ENCODE measurements at regions not wholly inside any gene's neighbourhood (a gene's known extent, or its start where the extent isn't known, plus 50 kb on each side); places are given as distances from the start of the nearest gene placed in this dataset.

DNA sequence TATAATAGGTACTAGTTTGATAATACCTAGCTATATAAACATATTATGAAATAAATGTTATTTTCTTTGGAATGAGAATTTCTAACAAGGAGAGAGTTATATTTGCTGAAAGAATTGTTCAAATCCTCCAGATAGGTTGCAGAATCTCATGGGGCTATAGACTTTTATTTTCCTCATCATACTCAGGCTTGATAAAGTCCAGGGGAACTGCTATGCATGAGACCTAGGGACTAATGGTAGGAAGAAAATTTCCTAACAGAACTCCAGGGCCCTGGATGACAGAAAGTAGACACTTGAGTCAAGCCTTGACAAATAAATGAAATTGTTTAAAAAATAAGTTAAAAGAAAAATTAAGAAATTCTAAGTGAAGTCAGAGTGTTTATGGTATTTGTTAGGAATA is 138.5 kb upstream of the DACH1 start (continued):
- TF ChIP-seq, protein P1, sequence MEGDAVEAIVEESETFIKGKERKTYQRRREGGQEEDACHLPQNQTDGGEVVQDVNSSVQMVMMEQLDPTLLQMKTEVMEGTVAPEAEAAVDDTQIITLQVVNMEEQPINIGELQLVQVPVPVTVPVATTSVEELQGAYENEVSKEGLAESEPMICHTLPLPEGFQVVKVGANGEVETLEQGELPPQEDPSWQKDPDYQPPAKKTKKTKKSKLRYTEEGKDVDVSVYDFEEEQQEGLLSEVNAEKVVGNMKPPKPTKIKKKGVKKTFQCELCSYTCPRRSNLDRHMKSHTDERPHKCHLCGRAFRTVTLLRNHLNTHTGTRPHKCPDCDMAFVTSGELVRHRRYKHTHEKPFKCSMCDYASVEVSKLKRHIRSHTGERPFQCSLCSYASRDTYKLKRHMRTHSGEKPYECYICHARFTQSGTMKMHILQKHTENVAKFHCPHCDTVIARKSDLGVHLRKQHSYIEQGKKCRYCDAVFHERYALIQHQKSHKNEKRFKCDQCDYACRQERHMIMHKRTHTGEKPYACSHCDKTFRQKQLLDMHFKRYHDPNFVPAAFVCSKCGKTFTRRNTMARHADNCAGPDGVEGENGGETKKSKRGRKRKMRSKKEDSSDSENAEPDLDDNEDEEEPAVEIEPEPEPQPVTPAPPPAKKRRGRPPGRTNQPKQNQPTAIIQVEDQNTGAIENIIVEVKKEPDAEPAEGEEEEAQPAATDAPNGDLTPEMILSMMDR (IDR thresholded peaks at IDR 0.05): no peak
- TF ChIP-seq RCOR1 (IDR thresholded peaks at IDR 0.05; ENCODE audit: low read length) (no peak), SMC3 (IDR thresholded peaks at IDR 0.05; ENCODE audit: low read depth, low read length) (no peak), TAF1 (IDR thresholded peaks at IDR 0.05; ENCODE audit: borderline replicate concordance, low read depth, low read length) (no peak), TCF12 (IDR thresholded peaks at IDR 0.05) (no peak), RAD21 (IDR thresholded peaks at IDR 0.05; ENCODE audit: low read length) (no peak)
- TF ChIP-seq, protein P2, sequence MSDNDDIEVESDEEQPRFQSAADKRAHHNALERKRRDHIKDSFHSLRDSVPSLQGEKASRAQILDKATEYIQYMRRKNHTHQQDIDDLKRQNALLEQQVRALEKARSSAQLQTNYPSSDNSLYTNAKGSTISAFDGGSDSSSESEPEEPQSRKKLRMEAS (IDR thresholded peaks at IDR 0.05; ENCODE audit: low read depth): no peak

GRCh38 chr13:72004784-72005374 is 137.9 kb upstream of the DACH1 start:
- Histone ChIP-seq H4K20me1 (ENCODE audit: insufficient read depth) (no peaks in the 10 kb centered on the region), H3K9me3 (0 out of 2 replicates have a peak, but pooled peaks cover 4% of the 10 kb centered on the region), H3K79me2 (ENCODE audit: insufficient read depth) (no peaks in the 10 kb centered on the region), H3K9me2 (no peaks in the 10 kb centered on the region; the same call in 1 of the 2 replicates), H3F3A (replicated peaks; ENCODE audit: insufficient read depth) (no peaks in the 10 kb centered on the region), H3K27me3 (ENCODE audit: insufficient read depth) (no peaks in the 10 kb centered on the region), H3K4me1 (ENCODE audit: control insufficient read depth in 1 of 2, insufficient read depth in 2 of 2, low read depth in 1 of 2, low read length in 1 of 2) (no peaks in the 10 kb centered on the region), H2AFZ (ENCODE audit: low read depth) (peak overlapping the region; percentile 7; the same call in 1 of the 2 replicates), H3K4me2 (no peak overlapping the region), H3K4me3 (ENCODE audit: low read depth in 2 of 2, low read length in 1 of 2) (no peak overlapping the region), H3K27ac (ENCODE audit: low read depth in 2 of 2, low read length in 1 of 2) (no peak overlapping the region), H3K9ac (no peak overlapping the region), H3K36me3 (replicated peaks in 1 of 2; ENCODE audit: control insufficient read depth in 1 of 2, insufficient read depth in 2 of 2, low read length in 1 of 2) (no peaks in the 10 kb centered on the region)
- no peak for DNase-seq
- ChIA-PET CTCF (interaction anchor here (1.1 kb wide), 1 partner anchor 33 kb away, joined by 3 read pairs; no protein-coding TSS in a partner anchor), POLR2A (no interaction called here)
- no peak for TF ChIP-seq ZBTB33 (IDR thresholded peaks at IDR 0.05; ENCODE audit: borderline replicate concordance, low read depth)
- no peak for TF ChIP-seq ELF1 (IDR thresholded peaks at IDR 0.05)
- TF ChIP-seq EZH2phosphoT487 (IDR thresholded peaks at IDR 0.05; ENCODE audit: borderline replicate concordance, low read depth): no peak
- no peak for TF ChIP-seq FOXJ3 (CRISPR knock-in tag; IDR thresholded peaks at IDR 0.05)
- no peak for TF ChIP-seq REST (IDR thresholded peaks at IDR 0.05; ENCODE audit: low read depth, low read length)
- TF ChIP-seq FOXM1 (IDR thresholded peaks at IDR 0.05; ENCODE audit: low read depth): no peak
- TF ChIP-seq IRF3 (IDR thresholded peaks at IDR 0.05; ENCODE audit: low read depth, low read length): no peak
- no peak for TF ChIP-seq TEAD4 (IDR thresholded peaks at IDR 0.05; ENCODE audit: borderline replicate concordance, insufficient read depth)
- no peak for TF ChIP-seq CHD2 (IDR thresholded peaks at IDR 0.05; ENCODE audit: low read length, partially characterized antibody)
- TF ChIP-seq RCOR1 (IDR thresholded peaks at IDR 0.05; ENCODE audit: low read length): no peak
- TF ChIP-seq NRF1 (IDR thresholded peaks at IDR 0.05; ENCODE audit: low read depth, low read length): no peak
- TF ChIP-seq RAD21 (IDR thresholded peaks at IDR 0.05; ENCODE audit: low read length): no peak
- no peak for TF ChIP-seq EP300 (IDR thresholded peaks at IDR 0.05; ENCODE audit: borderline replicate concordance in 1 of 2, low read depth in 1 of 2, low read length in 1 of 2)
- no peak for TF ChIP-seq NFIC (IDR thresholded peaks at IDR 0.05; ENCODE audit: borderline replicate concordance)
- TF ChIP-seq POLR2AphosphoS5 (IDR thresholded peaks at IDR 0.05; ENCODE audit: low read depth, low read length): no peak
- TF ChIP-seq MEF2A (IDR thresholded peaks at IDR 0.05; ENCODE audit: borderline replicate concordance, low read depth): no peak
- TF ChIP-seq, protein P3, sequence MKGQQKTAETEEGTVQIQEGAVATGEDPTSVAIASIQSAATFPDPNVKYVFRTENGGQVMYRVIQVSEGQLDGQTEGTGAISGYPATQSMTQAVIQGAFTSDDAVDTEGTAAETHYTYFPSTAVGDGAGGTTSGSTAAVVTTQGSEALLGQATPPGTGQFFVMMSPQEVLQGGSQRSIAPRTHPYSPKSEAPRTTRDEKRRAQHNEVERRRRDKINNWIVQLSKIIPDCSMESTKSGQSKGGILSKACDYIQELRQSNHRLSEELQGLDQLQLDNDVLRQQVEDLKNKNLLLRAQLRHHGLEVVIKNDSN (IDR thresholded peaks at IDR 0.05; ENCODE audit: borderline replicate concordance, low read depth): no peak
- WGBS (ENCODE audit: low lambda C conversion rate): 73% methylated on average over 5 of the region's 5 CpGs

All from SK-N-SH (cell line).